Mesendoderm (in vitro differentiated cells): ENCODE measurements at regions not wholly inside any gene's neighbourhood (a gene's known extent, or its start where the extent isn't known, plus 50 kb on each side); places are given as distances from the start of the nearest gene placed in this dataset.
"Not testable (repeated sequence)": the region's sequence is repeated elsewhere in the genome, so short reads cannot be mapped to it uniquely, and the experiment has no call there.

Experiments
- DNase-seq: peaks from one replicate; pipeline ENCODE4 v3.0.0; 2013
- H2AK5ac ChIP-seq: 2 replicates; pipeline ENCODE4 v1.6.1; 2013; ENCODE audit warnings: low read length, inconsistent platforms
- H2BK120ac ChIP-seq: 2 replicates; pipeline ENCODE4 v1.6.1; 2013; ENCODE audit warnings: low read depth, mild to moderate bottlenecking, low read length, moderate library complexity, mixed read lengths
- H2BK15ac ChIP-seq: replicated peaks from 2 replicates; pipeline ENCODE4 v1.6.1; 2013; ENCODE audit warnings: low read depth, mild to moderate bottlenecking, moderate library complexity
- H2BK5ac ChIP-seq: 2 replicates; pipeline ENCODE4 v1.6.1; 2013; ENCODE audit warnings: low read length, inconsistent platforms
- H3K18ac ChIP-seq: 2 replicates; pipeline ENCODE4 v1.6.1; 2013; ENCODE audit warnings: mild to moderate bottlenecking, low read length, mixed read lengths
- H3K23ac ChIP-seq: one replicate; pipeline ENCODE4 v1.6.1; 2013; ENCODE audit warnings: low read length
- H3K27ac ChIP-seq: 2 replicates; pipeline ENCODE4 v1.5.1; 2013; ENCODE audit warnings: low read depth, mild to moderate bottlenecking, inconsistent platforms, low read length, moderate library complexity
- H3K27me3 ChIP-seq: 2 replicates; pipeline ENCODE4 v1.6.1; 2013; ENCODE audit warnings: low read length, control low read depth, mild to moderate bottlenecking, inconsistent platforms; ENCODE audit not compliant: insufficient read depth, poor library complexity
- H3K36me3 ChIP-seq: 2 replicates; pipeline ENCODE4 v1.6.1; 2013; ENCODE audit warnings: low read length, inconsistent platforms; ENCODE audit not compliant: control insufficient read depth, insufficient read depth
- H3K4ac ChIP-seq: one replicate; pipeline ENCODE4 v1.6.1; 2013; ENCODE audit warnings: low read depth, mild to moderate bottlenecking, low read length, moderate library complexity
- H3K4me1 ChIP-seq: 2 replicates; pipeline ENCODE4 v1.6.1; 2013; ENCODE audit warnings: low read depth, low read length, inconsistent platforms; ENCODE audit not compliant: control insufficient read depth
- H3K4me2 ChIP-seq: 2 replicates; pipeline ENCODE4 v1.6.1; 2013; ENCODE audit warnings: low read length
- H3K4me3 ChIP-seq: 2 replicates; pipeline ENCODE4 v1.5.1; 2013; ENCODE audit warnings: mild to moderate bottlenecking, low read length
- H3K56ac ChIP-seq: one replicate; pipeline ENCODE4 v1.6.1; 2013; ENCODE audit warnings: low read length
- H3K79me1 ChIP-seq: 2 replicates; pipeline ENCODE4 v1.6.1; 2013; ENCODE audit warnings: low read length, inconsistent platforms
- H3K79me2 ChIP-seq: 2 replicates; pipeline ENCODE4 v1.6.1; 2013; ENCODE audit warnings: mild to moderate bottlenecking, low read length; ENCODE audit not compliant: control insufficient read depth, insufficient read depth
- H3K9ac ChIP-seq: 2 replicates; pipeline ENCODE4 v1.6.1; 2013; ENCODE audit warnings: low read length, inconsistent platforms
- H4K5ac ChIP-seq: one replicate; pipeline ENCODE4 v1.6.1; 2013; ENCODE audit warnings: low read length
- H4K8ac ChIP-seq: one replicate; pipeline ENCODE4 v1.6.1; 2013; ENCODE audit warnings: low read depth, mild to moderate bottlenecking, control low read depth, low read length, moderate library complexity
- WGBS: extraction: QIAGEN DNeasy Blood & Tissue Kit; methylation state at CpG from one replicate; pipeline ENCODE4 v1.1.7; 2013; ENCODE audit warnings: low lambda C conversion rate, missing lambda C conversion rate; ENCODE audit not compliant: insufficient coverage; ENCODE audit errors: extremely low coverage; 5-methylcytosine and 5-hydroxymethylcytosine counted together

- no peaks in the 10 kb centered on the region for H3K79me1 ChIP-seq
- no peak overlapping the region for H3K27ac ChIP-seq
- H3K4me2 ChIP-seq: no peak overlapping the region
- no peak overlapping the region for H2BK5ac ChIP-seq
- H2BK120ac ChIP-seq: no peak overlapping the region
- no peak overlapping the region for H3K23ac ChIP-seq
- H3K56ac ChIP-seq: no peak overlapping the region
- H3K36me3 ChIP-seq: no peaks in the 10 kb centered on the region
- no peak overlapping the region for H4K8ac ChIP-seq
- H3K4ac ChIP-seq: no peak overlapping the region
- H3K4me3 ChIP-seq: no peak overlapping the region
- H2BK15ac ChIP-seq: no peak overlapping the region
- H3K27me3 ChIP-seq: no peaks in the 10 kb centered on the region
- H4K5ac ChIP-seq: no peak overlapping the region
- H3K4me1 ChIP-seq: no peaks in the 10 kb centered on the region
- no peak overlapping the region for H2AK5ac ChIP-seq
- no peak overlapping the region for H3K9ac ChIP-seq
- no peaks in the 10 kb centered on the region for H3K79me2 ChIP-seq
- DNase-seq: peak; percentile 4
- H3K18ac ChIP-seq: no peak overlapping the region
These were observed 55.5 kb upstream of the MBNL1 start for GRCh38 chr3:152213203-152213602.

GRCh38 chr3:152213938-152214337 lies 54.8 kb upstream of the MBNL1 start:
- no peak overlapping the region for H3K56ac ChIP-seq
- H2AK5ac ChIP-seq: no peak overlapping the region
- no peak overlapping the region for H4K5ac ChIP-seq
- no peak overlapping the region for H2BK5ac ChIP-seq
- H3K27me3 ChIP-seq: no peaks in the 10 kb centered on the region
- no peaks in the 10 kb centered on the region for H3K4me1 ChIP-seq
- no peak overlapping the region for H3K4me2 ChIP-seq
- no peaks in the 10 kb centered on the region for H3K36me3 ChIP-seq
- H2BK120ac ChIP-seq: no peak overlapping the region
- no peak overlapping the region for H3K27ac ChIP-seq
- no peak overlapping the region for H4K8ac ChIP-seq
- no peak overlapping the region for H3K9ac ChIP-seq
- H3K79me1 ChIP-seq: no peaks in the 10 kb centered on the region
- no peak overlapping the region for H3K23ac ChIP-seq
- no peak overlapping the region for H3K4ac ChIP-seq
- WGBS: no CpG with 5 or more reads among the region's 1 CpG
- no peak overlapping the region for H2BK15ac ChIP-seq
- H3K4me3 ChIP-seq: no peak overlapping the region
- H3K18ac ChIP-seq: no peak overlapping the region
- H3K79me2 ChIP-seq: no peaks in the 10 kb centered on the region
- DNase-seq: no peak

GRCh38 chr3:152216960-152217865 lies 51.5 kb upstream of the MBNL1 start:
- not testable (repeated sequence) for H4K8ac ChIP-seq, H3K27ac ChIP-seq, H3K4me2 ChIP-seq, H2BK5ac ChIP-seq, H2BK15ac ChIP-seq, H3K27me3 ChIP-seq, H3K4me1 ChIP-seq, H2BK120ac ChIP-seq, H3K79me1 ChIP-seq, H4K5ac ChIP-seq, H2AK5ac ChIP-seq, H3K4ac ChIP-seq, H3K18ac ChIP-seq, H3K56ac ChIP-seq, H3K9ac ChIP-seq, DNase-seq, H3K4me3 ChIP-seq, H3K36me3 ChIP-seq, H3K23ac ChIP-seq, H3K79me2 ChIP-seq
- no CpG with 5 or more reads among the region's 34 CpGs for WGBS

- H3K27me3 ChIP-seq: no peaks in the 10 kb centered on the region
- H2BK120ac ChIP-seq: no peak overlapping the region
- no peak overlapping the region for H3K9ac ChIP-seq
- H2AK5ac ChIP-seq: no peak overlapping the region
- H3K4ac ChIP-seq: no peak overlapping the region
- no peak overlapping the region for H3K27ac ChIP-seq
- no peak overlapping the region for H3K18ac ChIP-seq
- no peak overlapping the region for H3K23ac ChIP-seq
- no peak overlapping the region for H4K5ac ChIP-seq
- no peaks in the 10 kb centered on the region for H3K79me1 ChIP-seq
- H3K56ac ChIP-seq: no peak overlapping the region
- H3K79me2 ChIP-seq: no peaks in the 10 kb centered on the region
- H3K4me1 ChIP-seq: no peaks in the 10 kb centered on the region
- no peak overlapping the region for H2BK5ac ChIP-seq
- no peak for DNase-seq
- H3K4me2 ChIP-seq: no peak overlapping the region
- H3K4me3 ChIP-seq: no peak overlapping the region
- no peak overlapping the region for H4K8ac ChIP-seq
- WGBS: no CpG with 5 or more reads among the region's 1 CpG
- H2BK15ac ChIP-seq: no peak overlapping the region
- no peaks in the 10 kb centered on the region for H3K36me3 ChIP-seq
These were observed 50.1 kb upstream of the MBNL1 start for GRCh38 chr3:152218602-152219001.
